Sigmoid colon (tissue), 4 donors: ENCODE measurements at regions not wholly inside any gene's neighbourhood (a gene's known extent, or its start where the extent isn't known, plus 50 kb on each side); places are given as distances from the start of the nearest gene placed in this dataset.

Experiments used
- EP300 ChIP-seq, 4 donors: sonication (generic); formaldehyde crosslinking; IDR thresholded peaks; one replicate each; pipeline ENCODE4 v1.6.1; 2017; ENCODE audit warnings: antibody characterized with exemption in 4 of 4
- POLR2AphosphoS5 ChIP-seq, 4 donors: sonication (generic); formaldehyde crosslinking; IDR thresholded peaks; one replicate each; pipeline ENCODE4 v1.6.1; 2017; ENCODE audit warnings: antibody characterized with exemption in 4 of 4
- TF ChIP-seq, protein P1 (sequence below), 4 experiments: fragments of 450-650 bp in 3 of 4; fragments of 200-600 bp in 1 of 4; IDR thresholded peaks; one replicate each; pipeline ENCODE4 v1.5.1; 2016 to 2019; ENCODE audit warnings: antibody characterized with exemption in 4 of 4, mild to moderate bottlenecking in 3 of 4, moderate library complexity in 2 of 4

- TF ChIP-seq EP300 (IDR thresholded peaks at IDR 0.05) (no peak), POLR2AphosphoS5 (IDR thresholded peaks at IDR 0.05) (no peak)
- TF ChIP-seq, protein P1, sequence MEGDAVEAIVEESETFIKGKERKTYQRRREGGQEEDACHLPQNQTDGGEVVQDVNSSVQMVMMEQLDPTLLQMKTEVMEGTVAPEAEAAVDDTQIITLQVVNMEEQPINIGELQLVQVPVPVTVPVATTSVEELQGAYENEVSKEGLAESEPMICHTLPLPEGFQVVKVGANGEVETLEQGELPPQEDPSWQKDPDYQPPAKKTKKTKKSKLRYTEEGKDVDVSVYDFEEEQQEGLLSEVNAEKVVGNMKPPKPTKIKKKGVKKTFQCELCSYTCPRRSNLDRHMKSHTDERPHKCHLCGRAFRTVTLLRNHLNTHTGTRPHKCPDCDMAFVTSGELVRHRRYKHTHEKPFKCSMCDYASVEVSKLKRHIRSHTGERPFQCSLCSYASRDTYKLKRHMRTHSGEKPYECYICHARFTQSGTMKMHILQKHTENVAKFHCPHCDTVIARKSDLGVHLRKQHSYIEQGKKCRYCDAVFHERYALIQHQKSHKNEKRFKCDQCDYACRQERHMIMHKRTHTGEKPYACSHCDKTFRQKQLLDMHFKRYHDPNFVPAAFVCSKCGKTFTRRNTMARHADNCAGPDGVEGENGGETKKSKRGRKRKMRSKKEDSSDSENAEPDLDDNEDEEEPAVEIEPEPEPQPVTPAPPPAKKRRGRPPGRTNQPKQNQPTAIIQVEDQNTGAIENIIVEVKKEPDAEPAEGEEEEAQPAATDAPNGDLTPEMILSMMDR (IDR thresholded peaks at IDR 0.05): no peak
Measured at GRCh38 chr12:69150796-69151127, 88.6 kb upstream of the CPSF6 start.
